HG03432 (cell line): ENCODE measurements at regions not wholly inside any gene's neighbourhood (a gene's known extent, or its start where the extent isn't known, plus 50 kb on each side); places are given as distances from the start of the nearest gene placed in this dataset.
"Not testable (repeated sequence)": the region's sequence is repeated elsewhere in the genome, so short reads cannot be mapped to it uniquely, and the experiment has no call there.

ENCODE experiments used
- ATAC-seq: cut with Tn5 transposase; IDR thresholded peaks from one replicate; pipeline ENCODE4 v1.9.1; 2021; ENCODE audit warnings: mild to moderate bottlenecking, moderate library complexity; ENCODE audit not compliant: unreplicated experiment

- no peak for ATAC-seq
Measured at GRCh38 chr13:50651922-50652321, 191.6 kb downstream of the DLEU7 start.

GRCh38 chr13:50654331-50654730 lies 189.2 kb downstream of the DLEU7 start:
- no peak for ATAC-seq

GRCh38 chr13:50661881-50662280 lies 181.6 kb downstream of the DLEU7 start:
- not testable (repeated sequence) for ATAC-seq

- ATAC-seq, result no peak
Measured at GRCh38 chr13:50664951-50665350, 178.5 kb downstream of the DLEU7 start.

GRCh38 chr13:50668049-50668448 lies 175.4 kb downstream of the DLEU7 start:
- ATAC-seq, result no peak

GRCh38 chr13:50668691-50669271 lies 174.7 kb downstream of the DLEU7 start:
- no peak for ATAC-seq

GRCh38 chr13:50670272-50670671 lies 173.2 kb downstream of the DLEU7 start:
- no peak for ATAC-seq

GRCh38 chr13:50670847-50671496 lies 172.5 kb downstream of the DLEU7 start:
- ATAC-seq, result no peak

GRCh38 chr13:50671497-50671850 lies 172.0 kb downstream of the DLEU7 start:
- no peak for ATAC-seq

- ATAC-seq, result no peak
Measured at GRCh38 chr13:50672025-50672424, 171.5 kb downstream of the DLEU7 start.

- no peak for ATAC-seq
Measured at GRCh38 chr13:50675651-50676050, 167.8 kb downstream of the DLEU7 start.

- ATAC-seq, result no peak
Measured at GRCh38 chr13:50676602-50677001, 166.9 kb downstream of the DLEU7 start.

- no peak for ATAC-seq
Measured at GRCh38 chr13:50677258-50677657, 166.2 kb downstream of the DLEU7 start.

- no peak for ATAC-seq
Measured at GRCh38 chr13:50677687-50678463, 165.6 kb downstream of the DLEU7 start.

- ATAC-seq, result no peak
Measured at GRCh38 chr13:50678464-50679162, 164.9 kb downstream of the DLEU7 start.

GRCh38 chr13:50679321-50679720 lies 164.2 kb downstream of the DLEU7 start:
- no peak for ATAC-seq

- no peak for ATAC-seq
Measured at GRCh38 chr13:50682002-50682401, 161.5 kb downstream of the DLEU7 start.

- ATAC-seq, result no peak
Measured at GRCh38 chr13:50682966-50683365, 160.5 kb downstream of the DLEU7 start.

GRCh38 chr13:50684366-50684765 lies 159.1 kb downstream of the DLEU7 start:
- peak; percentile 46 for ATAC-seq

GRCh38 chr13:50685491-50685890 lies 158.0 kb downstream of the DLEU7 start:
- no peak for ATAC-seq

- no peak for ATAC-seq
Measured at GRCh38 chr13:50685956-50686355, 157.5 kb downstream of the DLEU7 start.

- ATAC-seq, result peak; percentile 55
Measured at GRCh38 chr13:50686551-50686950, 156.9 kb downstream of the DLEU7 start.
